H1 (cell line): ENCODE measurements at regions not wholly inside any gene's neighbourhood (a gene's known extent, or its start where the extent isn't known, plus 50 kb on each side); places are given as distances from the start of the nearest gene placed in this dataset.

ENCODE experiments used
- ASH2L ChIP-seq: fragments of 200-600, 300-600 bp; sonication (generic); IDR thresholded peaks from one replicate; pipeline ENCODE4 v1.7.1; 2017; ENCODE audit warnings: low read length
- CBX5 ChIP-seq: fragments of 300-800, 300-1000 bp; sonication (generic); IDR thresholded peaks from 2 replicates; pipeline ENCODE4 v1.7.1; 2016; ENCODE audit warnings: antibody characterized with exemption, low read length, low read depth
- CTCF ChIP-seq, 3 experiments: IDR thresholded peaks; 1 replicate in 2 of 3; 2 replicates in 1 of 3; pipeline versions ENCODE4 v1.5.1 to v1.6.1; 2011; ENCODE audit warnings: low read length in 3 of 3, mild to moderate bottlenecking in 3 of 3, inconsistent platforms in 2 of 3, low read depth in 1 of 3, moderate library complexity in 1 of 3; ENCODE audit not compliant: insufficient read depth in 1 of 3; ENCODE audit errors: control extremely low read depth in 1 of 3
- PHF8 ChIP-seq: fragments of 200-600 bp; sonication (generic); conservative IDR thresholded peaks from 2 replicates; pipeline ENCODE4 v1.7.1; 2012; ENCODE audit warnings: low read depth, mild to moderate bottlenecking, inconsistent platforms, low read length, moderate library complexity

GRCh38 chr10:110355141-110355831 is 50.6 kb upstream of the SMNDC1 start (continued):
- TF ChIP-seq PHF8 (no peak), CTCF (IDR thresholded peaks at IDR 0.05; ENCODE audit: control extremely low read depth in 1 of 3, insufficient read depth in 1 of 3, low read depth in 1 of 3, low read length in 3 of 3) (no peak), ASH2L (no peak), CBX5 (no peak)
